HuH-7 (cell line): ENCODE measurements at regions not wholly inside any gene's neighbourhood (a gene's known extent, or its start where the extent isn't known, plus 50 kb on each side); places are given as distances from the start of the nearest gene placed in this dataset.
"Not testable (repeated sequence)": the region's sequence is repeated elsewhere in the genome, so short reads cannot be mapped to it uniquely, and the experiment has no call there.

Source experiments
- DNase-seq: peaks from one replicate; pipeline ENCODE4 v3.0.0; 2011; ENCODE audit warnings: low spot score

DNA sequence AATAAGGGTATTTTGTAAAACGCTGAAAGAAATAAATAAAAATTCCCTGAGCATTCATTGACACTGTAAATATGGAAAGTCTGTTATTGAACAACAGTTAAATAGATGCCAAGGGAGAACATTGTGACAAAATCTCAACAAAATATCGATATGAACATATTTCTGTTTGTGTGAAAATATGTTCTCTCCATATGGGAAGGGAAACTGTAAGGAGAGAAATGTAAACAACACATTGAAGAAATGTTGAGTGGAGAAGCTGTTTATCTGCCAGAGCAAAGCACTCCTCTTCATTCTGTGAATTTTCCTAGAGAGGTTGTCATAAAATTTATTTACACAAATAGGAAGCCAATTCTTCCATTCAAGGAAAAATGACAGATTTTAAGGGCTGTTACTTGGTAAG is 57.1 kb upstream of the EOMES start:
- DNase-seq, result no peak

DNA sequence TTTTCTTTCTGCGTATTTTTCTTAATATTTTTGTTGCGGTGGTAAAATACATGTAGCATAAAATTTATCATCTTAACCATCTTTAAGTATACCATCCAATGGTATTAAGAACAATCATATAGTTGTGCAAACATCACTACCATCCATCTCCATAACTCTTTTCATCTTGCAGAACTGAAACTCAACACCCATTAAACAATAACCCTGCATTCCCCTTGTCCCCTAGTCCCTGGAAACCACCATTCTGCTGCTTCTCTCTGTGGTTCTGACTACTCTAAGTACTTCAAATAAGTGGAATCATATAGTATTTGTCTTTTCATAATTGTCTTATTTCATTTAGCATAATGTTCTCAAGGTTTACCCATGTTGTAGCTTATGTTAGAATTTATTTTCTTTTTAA is 67.3 kb upstream of the EOMES start:
- DNase-seq, result no peak

DNA sequence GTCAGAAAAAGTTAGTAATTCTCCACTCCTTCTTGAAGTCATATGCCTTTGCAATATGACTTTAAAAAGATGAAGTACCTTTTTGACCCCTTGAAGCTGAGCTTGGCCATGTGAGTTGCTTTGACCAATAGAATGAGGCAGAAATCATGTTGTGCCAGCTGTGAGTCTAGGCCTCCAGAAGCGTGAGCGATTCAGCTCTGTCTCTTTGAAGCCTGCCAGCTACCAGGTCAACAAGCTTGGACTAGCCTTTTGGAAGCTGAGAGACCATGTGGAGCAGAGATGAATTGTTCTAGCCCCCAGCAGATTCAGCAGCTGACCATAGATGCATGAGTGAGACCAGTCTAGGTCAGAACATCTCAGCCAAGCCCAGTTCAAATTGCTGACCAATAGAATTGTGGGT is 69.8 kb upstream of the EOMES start:
- no peak for DNase-seq

DNA sequence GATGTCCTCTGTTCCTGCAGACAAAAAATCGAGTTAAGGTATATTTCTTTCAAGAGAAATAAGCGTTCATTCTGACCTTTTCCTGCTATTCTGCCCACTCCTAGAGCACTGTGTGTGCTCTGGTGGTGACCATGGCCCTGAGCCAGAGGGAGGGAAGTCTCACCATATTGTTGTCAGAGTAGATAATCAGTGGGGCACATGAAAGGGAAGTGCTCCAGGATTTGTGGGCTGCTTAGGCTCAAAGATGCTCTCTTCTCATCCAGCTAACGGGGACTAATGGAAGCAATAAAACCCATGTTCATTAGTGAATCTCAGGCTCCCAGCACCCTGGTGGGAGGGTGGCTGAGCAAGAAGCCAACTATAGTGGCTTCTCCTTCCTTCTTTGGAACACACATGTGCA is 70.7 kb upstream of the EOMES start:
- no peak for DNase-seq

DNA sequence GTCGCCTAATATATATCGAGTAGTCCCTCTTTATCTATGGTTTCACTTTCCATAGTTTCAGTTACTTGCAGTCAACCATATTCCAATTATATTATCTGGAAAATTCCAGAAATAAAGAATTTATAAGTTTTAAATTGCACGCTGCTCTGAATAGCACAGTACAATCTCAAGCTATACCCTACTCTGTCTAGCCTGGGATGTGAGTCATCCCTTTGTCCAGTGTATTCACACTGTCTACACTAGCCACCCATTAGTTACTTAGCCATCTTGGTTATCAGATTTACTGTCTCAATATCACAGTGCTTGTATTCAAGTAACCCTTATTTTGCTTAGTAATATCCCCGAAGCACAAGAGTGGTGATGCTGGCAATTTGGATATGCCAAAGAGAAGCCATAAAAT is 72.1 kb upstream of the EOMES start:
- no peak for DNase-seq

DNA sequence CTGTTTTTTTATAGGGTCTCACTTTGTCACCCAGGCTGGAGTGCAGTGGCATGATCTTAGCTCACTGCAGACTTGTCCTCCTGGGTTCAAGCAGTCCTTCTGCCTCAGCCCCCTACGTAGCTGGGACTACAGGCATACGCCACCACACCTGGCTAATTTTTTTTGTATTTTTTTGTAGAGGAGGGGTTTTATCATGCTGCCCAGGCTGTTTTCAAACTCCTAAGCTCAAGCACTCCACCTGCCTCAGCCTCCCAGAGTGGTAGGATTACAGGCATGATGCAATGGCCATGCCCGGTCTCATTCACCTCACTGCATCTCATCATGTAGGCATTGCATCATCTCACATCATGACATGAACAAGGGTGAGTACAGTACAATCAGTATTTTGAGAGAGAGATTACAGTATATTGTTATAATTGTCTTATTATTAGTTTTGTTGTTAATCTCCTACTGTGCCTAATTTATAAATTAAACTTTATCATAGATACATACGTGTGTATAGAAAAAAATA is 74.3 kb upstream of the EOMES start:
- no peak for DNase-seq

DNA sequence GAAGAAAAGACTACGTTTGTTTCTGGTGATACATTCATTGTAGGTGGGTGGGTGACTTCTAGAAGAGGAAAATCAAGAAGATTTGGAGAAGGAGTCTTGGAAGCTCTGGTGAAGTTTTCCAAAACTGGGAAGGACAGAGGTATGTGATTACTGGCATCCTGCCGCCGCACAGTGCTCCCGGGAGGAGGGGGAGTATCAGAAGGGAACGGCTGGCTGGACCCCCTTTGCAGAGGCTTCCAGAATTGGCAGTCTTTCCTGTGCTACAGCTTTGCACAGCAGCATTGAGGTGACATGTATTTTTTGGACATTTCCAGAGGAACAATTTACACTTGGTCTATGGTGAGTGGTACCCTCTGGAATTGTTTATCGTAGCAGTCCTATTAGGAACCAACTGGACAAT is 75.7 kb upstream of the EOMES start:
- DNase-seq, result no peak

DNA sequence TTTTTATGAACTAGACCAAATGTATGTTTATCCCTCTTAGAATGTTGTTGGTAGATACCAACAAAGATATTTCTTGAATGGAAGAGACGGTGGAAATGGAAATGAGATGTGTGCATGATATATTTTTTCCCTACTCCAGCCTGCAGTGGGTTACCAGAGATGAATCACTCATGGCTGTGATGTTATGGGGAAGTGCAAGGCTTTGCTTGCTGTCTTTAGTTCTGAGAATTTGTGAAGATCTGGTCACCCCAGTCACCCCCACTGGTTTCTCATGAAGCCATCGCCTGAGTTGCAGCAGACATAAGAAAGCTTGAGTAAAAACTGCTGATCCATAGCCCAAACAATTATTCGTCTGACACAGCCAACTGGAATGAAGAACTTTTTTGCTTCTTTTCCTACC is 78.1 kb upstream of the EOMES start:
- no peak for DNase-seq

DNA sequence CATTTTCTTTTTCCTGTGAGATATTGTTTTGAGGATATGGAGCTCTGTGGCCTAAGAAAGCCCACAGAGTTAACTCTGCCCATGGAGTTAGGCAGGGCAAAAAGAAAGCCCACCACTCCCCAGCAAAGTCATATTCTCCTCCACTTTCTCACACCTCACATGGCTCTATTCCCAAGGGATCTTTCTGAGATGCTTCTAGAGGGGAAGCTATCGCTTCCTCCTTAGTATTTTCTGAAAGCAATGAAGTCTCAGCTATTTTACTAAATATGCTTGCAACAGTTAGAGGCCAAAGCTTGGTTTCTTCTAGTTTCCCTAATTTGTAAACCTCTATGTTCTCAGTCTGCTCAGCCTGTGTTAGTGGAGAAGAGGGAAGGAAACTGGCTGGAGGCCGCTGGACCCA is 80.3 kb upstream of the EOMES start:
- no peak for DNase-seq

DNA sequence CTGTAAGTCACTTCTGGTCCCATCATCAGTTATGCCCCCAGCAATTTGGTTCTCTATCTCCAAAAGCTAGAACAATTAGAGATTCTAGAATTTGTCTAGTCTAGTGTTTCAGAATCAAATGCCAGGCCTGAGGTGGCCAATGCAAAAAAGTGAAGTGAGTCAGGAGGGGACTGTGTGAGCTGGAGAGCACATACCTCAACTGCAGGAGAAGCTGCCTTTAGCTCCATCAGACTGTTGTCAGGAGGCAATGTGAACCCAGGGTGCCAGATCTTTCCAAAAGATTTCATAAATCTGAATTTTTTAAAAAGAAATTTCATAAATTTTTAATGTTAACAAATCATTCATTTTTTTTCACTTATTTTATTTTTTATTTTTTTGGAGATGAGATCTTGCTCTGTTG is 80.7 kb upstream of the EOMES start:
- DNase-seq, result no peak

DNA sequence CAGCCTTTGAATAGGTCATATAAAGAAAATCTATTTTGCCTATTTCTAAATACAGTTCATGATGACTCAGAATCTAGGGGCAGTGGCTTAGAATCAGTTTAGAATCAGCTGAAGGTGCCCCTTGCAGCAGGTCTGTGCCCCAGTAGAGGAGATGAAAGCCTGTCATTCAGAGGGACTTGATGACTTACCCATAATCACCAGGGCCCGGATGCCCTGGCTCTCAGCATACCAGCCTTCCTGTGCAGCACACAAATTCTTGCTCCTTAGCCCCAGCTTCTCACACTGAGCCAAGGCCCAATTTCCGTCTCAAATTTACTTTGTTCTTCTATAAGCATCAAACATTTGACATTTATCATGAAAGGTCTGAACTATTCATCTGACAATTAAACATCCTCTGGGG is 83.2 kb upstream of the EOMES start:
- DNase-seq, result no peak

DNA sequence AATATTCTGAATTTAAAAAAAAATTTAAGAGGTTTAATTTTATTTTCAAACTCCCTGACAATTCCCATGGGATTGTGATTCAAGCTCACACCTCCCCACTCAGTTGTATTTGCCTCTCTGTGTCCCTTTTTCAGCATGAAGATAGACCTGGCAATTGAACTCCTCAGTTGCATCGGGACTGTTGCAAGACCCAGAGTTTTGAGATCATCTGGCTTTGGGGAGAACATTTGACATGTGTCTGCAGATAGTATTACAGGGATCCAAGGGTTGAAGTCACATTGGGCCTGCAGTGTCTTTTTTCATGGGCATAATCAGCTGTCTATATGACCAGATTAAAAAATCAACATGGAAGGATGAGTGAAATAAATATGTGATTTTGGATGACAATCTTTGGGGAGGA is 91.1 kb upstream of the EOMES start:
- no peak for DNase-seq

DNA sequence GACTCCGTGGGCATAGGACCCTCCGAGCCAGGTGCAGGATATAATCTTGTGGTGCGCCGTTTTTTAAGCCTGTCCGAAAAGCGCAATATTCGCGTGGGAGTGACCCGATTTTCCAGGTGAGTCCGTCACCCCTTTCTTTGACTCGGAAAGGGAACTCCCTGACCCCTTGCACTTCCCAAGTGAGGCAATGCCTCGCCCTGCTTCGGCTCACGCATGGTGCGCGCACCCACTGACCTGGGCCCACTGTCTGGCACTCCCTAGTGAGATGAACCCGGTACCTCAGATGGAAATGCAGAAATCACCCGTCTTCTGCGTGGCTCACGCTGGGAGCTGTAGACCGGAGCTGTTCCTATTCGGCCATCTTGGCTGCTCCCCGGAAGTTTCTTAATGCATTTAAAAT is 99.5 kb upstream of the EOMES start:
- DNase-seq, result not testable (repeated sequence)

DNA sequence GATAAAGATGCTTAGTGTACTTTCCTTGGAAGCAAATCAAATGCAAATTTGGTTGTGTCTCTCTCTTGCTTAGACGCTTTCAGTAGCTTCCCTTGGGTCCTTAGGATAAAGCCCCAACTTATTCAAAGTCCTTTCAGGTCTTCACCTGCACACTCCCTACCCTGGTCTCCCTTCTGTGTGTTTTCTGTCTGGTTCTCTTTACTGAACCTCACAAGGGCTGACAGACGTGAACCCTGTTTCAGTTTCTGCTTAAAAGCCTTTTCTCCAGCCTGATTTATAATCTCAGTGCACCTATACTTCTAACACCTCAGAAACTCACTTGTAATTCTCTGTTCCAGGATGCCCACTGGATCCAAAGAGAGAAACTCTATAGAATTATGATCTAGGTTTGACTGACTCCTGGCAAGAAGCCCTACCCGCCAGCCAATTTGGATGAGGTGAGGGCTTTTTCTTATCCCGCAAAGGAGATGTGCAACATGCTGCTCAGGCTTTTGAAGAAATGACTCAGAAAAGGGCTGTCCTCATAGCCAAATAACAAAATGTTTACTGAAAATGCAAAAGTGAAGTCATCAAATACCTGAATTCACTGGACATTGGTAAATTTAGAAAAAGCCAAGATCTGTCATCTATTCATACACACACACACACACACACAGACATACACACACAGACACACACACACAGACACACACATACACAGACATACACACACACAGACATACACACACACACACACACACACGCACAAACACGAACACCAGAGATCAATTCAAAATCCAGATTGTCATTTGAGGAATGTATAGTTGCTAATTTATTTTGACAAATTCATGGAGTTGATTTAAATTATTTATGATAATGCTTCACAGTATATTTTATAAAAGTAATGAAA is 102.4 kb upstream of the EOMES start:
- no peak for DNase-seq

DNA sequence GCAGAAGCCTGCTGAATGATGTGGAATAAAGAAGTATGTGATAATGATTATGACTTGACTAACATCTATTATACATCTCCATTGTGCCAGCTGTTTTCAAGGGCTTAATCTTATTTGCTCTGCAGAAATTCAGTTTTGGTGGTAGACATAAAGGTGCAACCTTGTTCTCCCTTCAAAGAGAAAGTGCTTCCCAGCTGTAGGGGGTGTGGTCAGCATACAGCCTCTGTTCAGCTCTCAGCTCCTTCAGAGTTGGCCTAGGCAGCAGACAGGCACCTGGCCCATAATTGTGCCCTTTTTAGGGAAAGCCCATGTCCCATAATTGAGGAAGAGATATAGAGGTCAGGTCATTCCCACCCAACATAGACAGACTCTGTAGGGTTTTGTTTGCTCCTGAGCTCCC is 104.3 kb upstream of the EOMES start:
- DNase-seq, result no peak

DNA sequence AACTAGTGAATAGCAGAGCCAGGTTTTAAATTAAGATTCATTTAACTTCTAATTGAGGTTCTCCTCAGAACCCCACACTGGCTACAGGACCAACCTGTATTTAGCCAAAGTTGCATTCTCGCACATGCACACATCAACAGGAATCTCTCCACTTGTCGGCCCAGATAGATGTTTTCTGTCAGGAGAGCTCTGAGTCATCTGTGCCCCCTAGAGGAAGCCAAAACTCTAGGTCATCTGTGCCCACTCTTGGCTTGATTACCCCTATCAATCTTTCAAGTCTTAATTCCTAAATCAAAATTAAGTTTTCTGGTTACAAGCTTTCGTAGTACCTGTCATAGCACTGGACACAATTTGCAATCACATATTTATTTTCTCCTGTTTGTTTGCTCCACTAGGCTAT is 104.9 kb upstream of the EOMES start:
- DNase-seq, result no peak

DNA sequence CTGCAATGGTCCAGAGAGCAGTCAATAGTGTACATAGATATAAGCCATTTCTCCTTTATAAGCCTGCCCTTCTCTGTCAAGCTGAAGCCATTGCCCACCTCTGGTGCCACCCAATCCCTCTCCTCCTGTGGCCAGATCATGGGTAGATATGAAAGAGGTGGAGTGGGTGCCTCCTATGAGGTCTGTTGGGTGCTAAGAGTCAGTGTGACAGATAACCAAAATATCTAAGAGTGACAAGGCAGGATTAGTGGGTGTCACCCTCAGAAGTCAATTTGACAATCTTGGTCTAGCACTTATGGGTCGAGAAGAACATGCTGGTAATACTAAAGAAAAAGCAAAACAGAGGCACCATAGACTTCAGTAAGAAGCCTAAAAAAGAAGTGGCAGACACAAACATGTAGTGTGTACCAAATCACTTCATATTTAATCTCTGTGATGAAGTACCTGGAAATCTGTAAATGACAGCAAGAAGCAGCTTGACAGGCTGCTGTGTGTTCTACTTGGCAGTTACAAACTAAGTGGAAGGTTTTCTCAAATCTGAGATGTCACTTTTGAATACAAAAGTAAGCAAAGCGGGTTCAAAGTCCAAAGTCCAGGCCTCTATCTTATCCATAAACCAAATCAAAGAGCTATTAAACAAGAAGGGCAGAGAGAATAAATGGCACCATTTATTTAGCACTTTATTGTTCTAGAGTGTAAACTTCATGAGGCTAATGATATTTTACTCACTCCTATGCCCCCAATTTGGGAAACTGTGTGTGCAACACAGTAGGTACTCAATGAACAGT is 118.9 kb upstream of the EOMES start:
- no peak for DNase-seq

DNA sequence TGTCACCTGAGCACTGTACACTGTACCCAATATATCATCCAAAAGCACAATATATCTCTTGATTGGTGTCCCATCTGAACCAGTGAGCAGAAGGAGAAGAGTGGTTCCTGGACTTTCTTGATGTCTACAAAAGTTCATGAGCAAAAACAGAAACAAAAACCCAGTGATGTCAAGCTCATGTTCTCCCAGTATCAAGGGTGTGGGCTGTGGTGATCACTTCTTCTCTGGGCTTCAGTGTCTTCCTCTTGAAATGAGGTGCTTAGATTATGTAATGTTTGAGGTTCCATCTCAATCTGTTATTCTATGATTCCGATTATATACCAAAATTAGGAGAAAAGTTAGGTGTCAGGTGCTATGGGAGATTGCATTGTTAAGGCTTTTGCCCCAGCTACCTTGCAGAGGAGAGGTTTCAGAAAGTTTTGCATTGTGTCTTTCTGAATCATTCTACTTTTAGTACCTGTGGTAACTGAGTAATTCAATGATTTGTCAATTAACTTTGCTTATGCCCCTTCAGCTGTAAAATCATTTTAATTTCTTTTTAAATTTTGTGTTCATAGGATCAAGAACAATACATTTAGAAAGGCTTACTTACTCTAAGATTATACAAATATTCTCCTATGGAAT is 122.0 kb upstream of the EOMES start:
- no peak for DNase-seq

DNA sequence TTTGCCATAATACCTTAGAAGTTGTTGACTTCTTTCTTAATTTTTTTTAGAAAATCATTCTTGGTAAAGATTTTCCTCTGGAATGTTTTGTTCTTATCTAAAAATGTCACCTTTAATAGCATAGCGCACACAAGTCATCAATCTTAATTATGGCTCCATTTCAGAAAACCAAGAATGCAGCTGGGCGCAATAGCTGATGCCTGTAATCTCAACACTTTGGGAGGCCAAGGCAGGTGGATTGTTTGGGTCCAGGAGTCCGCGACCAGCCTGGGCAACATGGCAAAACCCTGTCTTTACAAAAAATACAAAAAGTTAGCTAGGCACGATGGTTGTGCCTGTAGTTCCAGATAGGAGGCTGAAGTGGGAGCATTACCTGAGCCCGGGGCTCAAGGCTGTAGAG is 125.6 kb upstream of the EOMES start:
- DNase-seq, result no peak

DNA sequence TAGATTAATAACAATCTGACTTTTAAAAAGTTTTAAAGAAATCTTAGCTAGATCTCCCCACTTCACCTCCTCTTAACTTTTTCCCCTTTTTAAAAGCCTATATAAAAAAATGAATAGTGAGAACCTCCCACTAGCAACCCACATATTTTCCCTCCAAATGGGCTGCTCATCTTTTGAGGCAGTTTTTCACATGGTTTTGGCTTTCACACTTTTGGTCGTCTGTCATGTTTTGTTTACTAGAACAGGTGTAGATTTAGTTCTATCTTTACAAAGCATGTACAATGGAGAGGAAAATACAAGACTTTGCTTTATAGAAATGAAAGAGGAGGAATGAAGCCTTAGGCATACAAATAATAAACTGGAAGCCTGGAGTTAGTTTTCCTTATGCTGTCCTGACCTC is 126.7 kb upstream of the EOMES start:
- DNase-seq, result no peak

DNA sequence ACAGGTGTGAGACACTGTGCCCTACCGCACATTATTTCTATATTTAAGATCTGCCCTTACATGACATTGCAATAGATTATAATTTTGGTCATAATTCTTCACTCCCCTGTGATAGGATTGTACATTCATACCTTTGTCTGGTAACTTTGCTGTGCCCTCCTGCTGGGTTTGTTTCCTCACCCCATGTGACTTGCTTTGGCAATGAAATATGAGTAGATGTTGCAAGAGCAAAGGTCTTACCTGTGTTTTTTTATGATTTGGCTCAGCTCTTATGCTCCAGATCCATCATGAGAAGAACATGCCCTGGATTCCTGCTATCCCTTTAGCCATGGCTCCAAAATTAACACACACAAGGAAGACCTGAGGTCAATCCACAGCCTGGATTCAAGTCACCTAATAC is 137.7 kb upstream of the EOMES start:
- DNase-seq, result peak; percentile 25

DNA sequence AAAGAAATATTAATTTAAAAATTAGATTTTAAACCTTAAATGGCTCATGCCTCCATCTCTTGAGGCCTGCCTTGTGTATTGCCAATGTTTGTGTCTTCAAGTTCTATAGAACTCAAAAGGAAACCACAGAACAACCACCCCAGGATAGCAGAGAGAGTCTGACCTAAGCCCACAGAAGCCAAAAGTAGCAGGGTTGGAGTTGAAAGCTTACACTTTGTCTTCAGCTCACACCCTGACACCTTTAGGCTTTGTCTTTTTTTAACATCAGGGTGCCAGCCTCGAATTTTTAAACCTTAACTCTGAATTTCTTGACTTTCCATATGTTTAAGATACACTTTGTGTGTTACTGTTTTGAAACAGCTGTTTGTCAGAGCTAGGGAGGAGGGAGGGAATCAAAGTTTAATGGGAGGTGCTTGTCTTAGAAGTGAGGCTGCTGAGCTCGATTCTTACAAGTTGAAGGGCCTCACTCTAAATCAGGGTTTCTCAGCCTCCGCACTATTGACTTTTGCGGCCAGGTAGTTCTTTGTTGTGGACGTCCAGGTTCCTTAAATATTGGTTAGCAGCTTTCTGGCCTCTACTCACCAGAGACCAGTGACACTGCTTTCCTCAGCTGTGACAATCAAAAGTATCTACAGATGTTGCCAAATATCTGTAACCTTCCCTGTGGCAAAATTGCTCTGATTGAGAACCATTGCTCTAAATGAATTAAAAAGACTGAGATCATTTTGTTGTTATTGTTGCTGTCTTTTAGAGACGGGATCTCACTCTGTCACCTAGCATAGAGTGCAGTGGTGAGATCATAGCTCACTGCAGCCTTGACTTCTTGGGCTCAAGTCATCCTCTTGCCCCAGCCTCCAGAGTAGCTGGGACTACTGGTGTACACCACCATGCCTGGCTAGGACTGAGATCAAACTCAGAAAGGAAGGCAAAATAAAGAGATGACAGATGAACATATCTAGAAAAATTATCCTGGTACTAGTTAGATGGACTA is 139.2 kb upstream of the EOMES start:
- DNase-seq, result no peak
